CD14-positive monocyte (primary cell): ENCODE measurements at regions not wholly inside any gene's neighbourhood (a gene's known extent, or its start where the extent isn't known, plus 50 kb on each side); places are given as distances from the start of the nearest gene placed in this dataset.

ENCODE experiments used
- DNase-seq, 3 donors: peaks; one replicate each; pipeline ENCODE4 v3.0.0-alpha.2; 2011 to 2022
- H2AFZ ChIP-seq: 2 replicates; pipeline ENCODE4 v1.6.0; 2012; ENCODE audit warnings: mild to moderate bottlenecking, low read depth, low read length, inconsistent platforms; ENCODE audit not compliant: insufficient read depth, poor library complexity, severe bottlenecking
- H3K27ac ChIP-seq, 2 donors: 1 replicate in 1 of 2; 2 replicates in 1 of 2; pipeline ENCODE4 v1.5.1; 2012 to 2013; ENCODE audit warnings: low read length in 2 of 2, control low read depth in 1 of 2, inconsistent platforms in 1 of 2, low read depth in 1 of 2, mild to moderate bottlenecking in 1 of 2
- H3K27me3 ChIP-seq, 2 donors: one replicate each; pipeline versions ENCODE4 v1.6.0 to v1.6.1; 2011 to 2013; ENCODE audit warnings: low read length in 2 of 2; ENCODE audit not compliant: control insufficient read depth in 2 of 2, insufficient read depth in 2 of 2
- H3K36me3 ChIP-seq, 2 donors: replicated peaks in 1 of 2; 1 replicate in 1 of 2; 2 replicates in 1 of 2; pipeline versions ENCODE4 v1.5.1 to v1.6.1; 2012 to 2013; ENCODE audit warnings: low read length in 2 of 2, control low read depth in 1 of 2, inconsistent platforms in 1 of 2, mild to moderate bottlenecking in 1 of 2; ENCODE audit not compliant: insufficient read depth in 2 of 2, control insufficient read depth in 1 of 2
- H3K4me1 ChIP-seq, 2 donors: 1 replicate in 1 of 2; 2 replicates in 1 of 2; pipeline versions ENCODE4 v1.5.1 to v1.6.1; 2012 to 2013; ENCODE audit warnings: low read length in 2 of 2, control low read depth in 1 of 2, inconsistent platforms in 1 of 2, mild to moderate bottlenecking in 1 of 2, moderate library complexity in 1 of 2; ENCODE audit not compliant: insufficient read depth in 2 of 2, control insufficient read depth in 1 of 2
- H3K4me2 ChIP-seq: replicated peaks from 2 replicates; pipeline ENCODE3; 2012; ENCODE audit warnings: low read length, moderate library complexity, mild to moderate bottlenecking; ENCODE audit not compliant: poor library complexity, severe bottlenecking; ENCODE audit errors: extremely low read depth
- H3K4me3 ChIP-seq, 3 experiments: fragments of 200-600 bp in 1 of 3; sonication (generic) in 1 of 3; replicated peaks in 1 of 3; 1 replicate in 2 of 3; 2 replicates in 1 of 3; pipeline ENCODE4 v1.5.1; 2011 to 2013; ENCODE audit warnings: low read length in 3 of 3, mild to moderate bottlenecking in 3 of 3, control low read depth in 2 of 3, low read depth in 2 of 3, inconsistent platforms in 1 of 3, moderate library complexity in 1 of 3
- H3K79me2 ChIP-seq: 2 replicates; pipeline ENCODE4 v1.6.0; 2012; ENCODE audit warnings: mild to moderate bottlenecking, control low read depth, inconsistent platforms, low read length, moderate library complexity; ENCODE audit not compliant: insufficient read depth
- H3K9ac ChIP-seq: 2 replicates; pipeline ENCODE4 v1.6.0; 2017; ENCODE audit warnings: low read length, mild to moderate bottlenecking; ENCODE audit not compliant: insufficient read depth, poor library complexity, severe bottlenecking
- H3K9me3 ChIP-seq, 2 donors: replicated peaks in 1 of 2; 1 replicate in 1 of 2; 2 replicates in 1 of 2; pipeline versions ENCODE4 v1.5.1 to v1.6.1; 2012 to 2013; ENCODE audit warnings: low read length in 2 of 2, control low read depth in 1 of 2; ENCODE audit not compliant: control insufficient read depth in 1 of 2, insufficient read depth in 1 of 2
- H4K20me1 ChIP-seq: 2 replicates; pipeline ENCODE4 v1.6.0; 2012; ENCODE audit warnings: mild to moderate bottlenecking, low read length, control low read depth, moderate library complexity; ENCODE audit not compliant: insufficient read depth
- H3K27ac Mint-ChIP-seq, 7 donors: one replicate each; pipeline ENCODE4 v1.8.0; 2020; ENCODE audit warnings: mild to moderate bottlenecking in 7 of 7, mixed read lengths in 7 of 7, moderate library complexity in 6 of 7, inconsistent platforms in 2 of 7
- H3K27me3 Mint-ChIP-seq, 3 donors: one replicate each; pipeline ENCODE4 v1.8.0; 2021 to 2022; ENCODE audit warnings: low read depth in 3 of 3, mild to moderate bottlenecking in 3 of 3, mixed read lengths in 3 of 3, moderate library complexity in 3 of 3, inconsistent platforms in 1 of 3
- H3K36me3 Mint-ChIP-seq, 2 donors: one replicate each; pipeline ENCODE4 v1.8.0; 2020; ENCODE audit warnings: mixed read lengths in 2 of 2, inconsistent platforms in 1 of 2, mild to moderate bottlenecking in 1 of 2
- H3K4me1 Mint-ChIP-seq: one replicate; pipeline ENCODE4 v1.8.0; 2020; ENCODE audit warnings: mild to moderate bottlenecking, mixed read lengths
- H3K4me3 Mint-ChIP-seq, 2 donors: one replicate each; pipeline ENCODE4 v1.8.0; 2020; ENCODE audit warnings: mild to moderate bottlenecking in 2 of 2, mixed read lengths in 2 of 2, moderate library complexity in 1 of 2
- H3K9me3 Mint-ChIP-seq, 7 donors: one replicate each; pipeline ENCODE4 v1.8.0; 2020 to 2022; ENCODE audit warnings: mixed read lengths in 7 of 7, mild to moderate bottlenecking in 6 of 7, moderate library complexity in 6 of 7, inconsistent platforms in 2 of 7
- CTCF ChIP-seq: fragments of 200-600 bp; IDR thresholded peaks from one replicate; pipeline ENCODE4 v1.8.0; 2022; ENCODE audit warnings: antibody characterized with exemption, mild to moderate bottlenecking
- WGBS: methylation state at CpG from one replicate; pipeline ENCODE4 v1.1.5; 2013; ENCODE audit warnings: missing lambda C conversion rate; ENCODE audit not compliant: insufficient coverage; 5-methylcytosine and 5-hydroxymethylcytosine counted together
- intact Hi-C, 2 donors: fragments of 100-400 bp; cut with micrococcal nuclease; formaldehyde crosslinking; loops; one replicate each; pipeline versions ENCODE4 v1.15.0 to v1.15.1; 2023

GRCh38 chr5:126096442-126097006 lies 326.7 kb upstream of the GRAMD2B start:
- H3K9me3 ChIP-seq = peaks cover 5 to 15% of the 10 kb centered on the region in 2 donors
- H2AFZ ChIP-seq = no peak overlapping the region
- no peaks in the 10 kb centered on the region for H3K79me2 ChIP-seq
- DNase-seq = no peak
- no peaks in the 10 kb centered on the region for H3K4me1 ChIP-seq
- H3K4me3 Mint-ChIP-seq = no peak overlapping the region
- no peak for TF ChIP-seq CTCF
- H3K9ac ChIP-seq = no peak overlapping the region
- no peak overlapping the region for H3K27ac ChIP-seq
- H3K27ac Mint-ChIP-seq = no peak overlapping the region
- H3K27me3 Mint-ChIP-seq = no peaks in the 10 kb centered on the region
- no peaks in the 10 kb centered on the region for H3K36me3 Mint-ChIP-seq
- 75% methylated on average over 2 of the region's 4 CpGs for WGBS
- H4K20me1 ChIP-seq = no peaks in the 10 kb centered on the region
- no peak overlapping the region for H3K4me2 ChIP-seq
- no peaks in the 10 kb centered on the region for H3K27me3 ChIP-seq
- no peak overlapping the region for H3K4me3 ChIP-seq
- intact Hi-C loops = no loop called here
- peaks cover 0 to 10% (median 6%) of the 10 kb centered on the region in 7 donors for H3K9me3 Mint-ChIP-seq
- H3K4me1 Mint-ChIP-seq = no peaks in the 10 kb centered on the region
- H3K36me3 ChIP-seq = no peaks in the 10 kb centered on the region

- H3K9me3 ChIP-seq = peaks cover 11 to 20% of the 10 kb centered on the region in 2 donors
- Mint-ChIP-seq H3K27me3 (no peaks in the 10 kb centered on the region), H3K36me3 (no peaks in the 10 kb centered on the region), H3K27ac (no peak overlapping the region), H3K4me1 (no peaks in the 10 kb centered on the region), H3K4me3 (no peak overlapping the region), H3K9me3 (peaks cover 0 to 14% (median 6%) of the 10 kb centered on the region in 7 donors)
- no peak overlapping the region for H3K4me2 ChIP-seq
- intact Hi-C loops = no loop called here
- H4K20me1 ChIP-seq = no peaks in the 10 kb centered on the region
- no peak for DNase-seq
- no peak overlapping the region for H2AFZ ChIP-seq
- H3K27me3 ChIP-seq = no peaks in the 10 kb centered on the region
- no CpG with 5 or more reads among the region's 1 CpG for WGBS
- no peak for TF ChIP-seq CTCF
- no peak overlapping the region for H3K9ac ChIP-seq
- no peaks in the 10 kb centered on the region for H3K36me3 ChIP-seq
- no peaks in the 10 kb centered on the region for H3K79me2 ChIP-seq
- H3K4me3 ChIP-seq = no peak overlapping the region
- no peaks in the 10 kb centered on the region for H3K4me1 ChIP-seq
- H3K27ac ChIP-seq = no peak overlapping the region
These were observed 325.3 kb upstream of the GRAMD2B start for GRCh38 chr5:126097876-126098275.
